ENCODE measurements at regions not wholly inside any gene's neighbourhood (a gene's known extent, or its start where the extent isn't known, plus 50 kb on each side); places are given as distances from the start of the nearest gene placed in this dataset.

GRCh38 chr12:124617615-124618014 lies 50.2 kb upstream of the NCOR2 start:
- CTCF ChIA-PET, result no interaction called here
- no peaks in the 10 kb centered on the region for H3K9me3 ChIP-seq
- intact Hi-C loops (cut with micrococcal nuclease; ENCODE audit: unreplicated experiment), result no loop called here
- no peak overlapping the region for H3K4me3 ChIP-seq (ENCODE audit: low read depth, low read length)
- peaks cover 6% of the 10 kb centered on the region for H3K4me1 Mint-ChIP-seq (ENCODE audit: low read depth, unreplicated experiment)
- no peak overlapping the region for H3K27ac Mint-ChIP-seq (ENCODE audit: unreplicated experiment)
- no peak overlapping the region for H3K4me3 Mint-ChIP-seq (ENCODE audit: unreplicated experiment)
- no peak for DNase-seq
- H3K4me1 ChIP-seq, result peaks cover 11% of the 10 kb centered on the region
- POLR2A ChIA-PET, result no interaction called here
- H3K9me3 Mint-ChIP-seq (ENCODE audit: unreplicated experiment), result peaks cover 8% of the 10 kb centered on the region
- no peaks in the 10 kb centered on the region for H3K27me3 ChIP-seq (replicated peaks; ENCODE audit: control insufficient read depth, insufficient read depth, low read length)
- TF ChIP-seq CTCF (IDR thresholded peaks at IDR 0.05; ENCODE audit: insufficient read depth in 1 of 2, low read depth in 1 of 2, low read length in 1 of 2, severe bottlenecking in 1 of 2, unreplicated experiment in 1 of 2), result no peak
- no peaks in the 10 kb centered on the region for H3K27me3 Mint-ChIP-seq (ENCODE audit: insufficient read depth, unreplicated experiment)
- BruUV-seq (replicated peaks), result no TSS peak
- no peaks in the 10 kb centered on the region for H3K36me3 Mint-ChIP-seq (ENCODE audit: insufficient read depth, unreplicated experiment)
- H3K36me3 ChIP-seq (ENCODE audit: control insufficient read depth, insufficient read depth, low read length), result no peaks in the 10 kb centered on the region
